ELF-1 (cell line): ENCODE measurements at regions not wholly inside any gene's neighbourhood (a gene's known extent, or its start where the extent isn't known, plus 50 kb on each side); places are given as distances from the start of the nearest gene placed in this dataset.

Experiments
- DNase-seq: peaks from one replicate; pipeline ENCODE4 v3.0.0-alpha.2; 2016; ENCODE audit warnings: low read depth, low spot score

DNA sequence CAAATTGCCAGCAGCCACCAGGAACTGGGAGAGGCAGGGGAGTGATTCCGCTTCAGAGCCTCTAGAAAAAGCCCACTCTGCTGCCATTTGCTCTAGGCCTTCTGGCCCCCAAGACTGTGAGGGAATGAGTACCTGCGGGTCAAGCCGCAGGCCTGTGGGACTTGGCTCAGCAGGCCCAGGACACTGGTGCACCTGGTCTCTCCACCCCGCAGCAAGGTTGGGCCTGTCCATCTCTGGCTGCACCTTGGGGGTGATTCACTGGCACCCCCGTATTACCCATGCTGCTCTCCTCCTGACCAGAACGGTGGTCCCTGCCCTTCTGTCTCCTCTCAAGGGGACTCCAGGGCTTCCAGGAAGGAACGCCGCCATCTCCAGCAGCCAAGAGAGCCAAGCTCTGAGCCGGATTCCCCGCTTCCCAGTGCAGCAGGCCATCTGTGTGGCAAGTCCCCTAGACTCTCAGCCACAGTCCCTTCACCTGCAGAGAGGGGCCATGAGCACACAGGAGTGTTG is 78.4 kb upstream of the OLFM1 start:
- no peak for DNase-seq

- DNase-seq = no peak
Measured at GRCh38 chr9:135009794-135010585, 77.5 kb upstream of the OLFM1 start.

DNA sequence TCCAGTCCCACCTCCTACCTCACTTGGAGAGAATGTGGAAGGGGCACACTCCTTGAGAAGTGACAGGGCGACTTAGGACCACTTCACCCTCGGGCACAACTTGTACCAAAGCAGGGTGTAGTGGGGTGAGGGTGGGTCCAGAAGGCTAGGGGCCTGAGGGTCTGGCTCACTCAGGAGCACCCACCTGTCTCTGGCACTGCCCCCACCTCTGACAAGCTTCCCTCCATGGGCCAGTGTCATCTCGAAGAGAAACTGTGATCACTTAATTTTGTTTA is 76.9 kb upstream of the OLFM1 start:
- no peak for DNase-seq

GRCh38 chr9:135010921-135011320 is 76.5 kb upstream of the OLFM1 start:
- no peak for DNase-seq

- no peak for DNase-seq
Measured at GRCh38 chr9:135012166-135012565, 75.3 kb upstream of the OLFM1 start.

- DNase-seq = no peak
Measured at GRCh38 chr9:135014311-135015010, 73.0 kb upstream of the OLFM1 start.

- no peak for DNase-seq
Measured at GRCh38 chr9:135015096-135015495, 72.4 kb upstream of the OLFM1 start.

GRCh38 chr9:135015565-135015964 is 71.9 kb upstream of the OLFM1 start:
- no peak for DNase-seq

DNA sequence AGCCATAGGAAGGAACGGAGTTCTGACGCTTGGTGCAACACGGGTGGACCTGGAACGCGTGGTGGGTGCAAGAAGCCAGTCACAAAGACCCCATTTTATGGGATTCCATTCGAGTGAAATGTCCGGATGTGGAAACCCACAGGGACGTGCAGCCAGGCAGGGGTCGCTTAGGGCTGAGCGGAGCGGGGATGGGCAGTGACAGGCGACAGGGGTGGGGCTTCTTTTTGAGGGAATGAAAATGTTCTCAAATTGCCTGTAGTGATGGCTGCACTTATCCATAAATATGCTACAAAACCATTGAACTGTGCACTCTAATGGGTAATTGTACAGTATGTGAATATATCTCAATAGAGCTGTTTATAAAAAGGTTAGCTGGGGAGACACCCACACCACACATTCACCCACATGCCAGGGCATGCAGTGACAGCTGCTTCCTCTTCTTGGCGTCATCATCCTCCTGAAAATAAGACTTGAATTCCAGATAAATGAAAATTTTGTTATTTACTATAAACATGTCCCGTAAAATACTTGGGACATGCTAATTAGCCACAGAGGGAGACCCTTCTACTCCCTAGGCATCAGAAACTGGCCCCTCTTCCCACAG is 71.3 kb upstream of the OLFM1 start:
- no peak for DNase-seq

GRCh38 chr9:135016876-135017275 is 70.6 kb upstream of the OLFM1 start:
- no peak for DNase-seq

DNA sequence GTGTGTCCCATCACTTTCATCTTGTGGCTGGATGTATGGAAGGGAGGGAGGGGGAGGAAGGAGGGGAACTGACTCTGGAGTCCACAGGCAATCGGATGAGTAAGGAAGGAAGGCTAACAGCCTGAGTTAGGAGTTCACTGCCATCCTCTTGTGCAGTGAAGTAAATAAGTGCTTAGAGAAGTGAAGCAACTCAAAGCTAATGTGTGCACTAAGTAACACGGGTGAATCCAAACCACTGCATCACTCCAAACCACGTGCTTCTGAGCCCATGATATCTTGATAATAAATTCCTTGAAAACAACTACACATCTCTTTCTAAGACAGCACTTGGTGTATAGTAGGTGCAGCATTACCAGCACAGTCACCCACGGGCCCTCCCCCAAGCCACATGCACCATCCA is 69.6 kb upstream of the OLFM1 start:
- no peak for DNase-seq

DNA sequence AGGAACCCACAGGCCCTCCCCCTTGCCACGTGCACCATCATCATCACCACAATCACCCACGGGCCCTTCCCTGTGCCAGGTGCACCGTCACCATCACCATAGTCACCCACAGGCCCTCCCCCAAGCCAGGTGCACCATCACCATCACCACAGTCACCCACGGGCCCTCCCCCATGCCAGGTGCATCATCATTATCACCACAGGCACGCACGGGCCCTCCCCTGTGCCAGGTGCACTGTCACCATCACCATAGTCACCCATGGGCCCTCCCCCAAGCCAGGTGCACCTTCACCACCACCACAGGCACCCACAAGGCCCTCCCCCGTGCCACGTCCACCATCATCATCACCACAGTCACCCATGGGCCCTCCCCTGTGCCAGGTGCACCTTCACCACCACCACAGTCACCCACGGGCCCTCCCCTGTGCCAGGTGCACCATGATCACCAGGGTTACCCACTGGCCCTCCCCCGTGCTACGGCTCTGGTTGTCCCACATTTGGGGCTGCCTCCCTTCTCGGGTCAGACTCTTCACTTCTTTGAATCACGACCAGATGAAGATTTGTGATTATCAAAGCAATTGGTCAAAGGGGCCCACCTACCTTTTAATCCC is 69.1 kb upstream of the OLFM1 start:
- DNase-seq = no peak

- DNase-seq = no peak
Measured at GRCh38 chr9:135019224-135019623, 68.2 kb upstream of the OLFM1 start.

DNA sequence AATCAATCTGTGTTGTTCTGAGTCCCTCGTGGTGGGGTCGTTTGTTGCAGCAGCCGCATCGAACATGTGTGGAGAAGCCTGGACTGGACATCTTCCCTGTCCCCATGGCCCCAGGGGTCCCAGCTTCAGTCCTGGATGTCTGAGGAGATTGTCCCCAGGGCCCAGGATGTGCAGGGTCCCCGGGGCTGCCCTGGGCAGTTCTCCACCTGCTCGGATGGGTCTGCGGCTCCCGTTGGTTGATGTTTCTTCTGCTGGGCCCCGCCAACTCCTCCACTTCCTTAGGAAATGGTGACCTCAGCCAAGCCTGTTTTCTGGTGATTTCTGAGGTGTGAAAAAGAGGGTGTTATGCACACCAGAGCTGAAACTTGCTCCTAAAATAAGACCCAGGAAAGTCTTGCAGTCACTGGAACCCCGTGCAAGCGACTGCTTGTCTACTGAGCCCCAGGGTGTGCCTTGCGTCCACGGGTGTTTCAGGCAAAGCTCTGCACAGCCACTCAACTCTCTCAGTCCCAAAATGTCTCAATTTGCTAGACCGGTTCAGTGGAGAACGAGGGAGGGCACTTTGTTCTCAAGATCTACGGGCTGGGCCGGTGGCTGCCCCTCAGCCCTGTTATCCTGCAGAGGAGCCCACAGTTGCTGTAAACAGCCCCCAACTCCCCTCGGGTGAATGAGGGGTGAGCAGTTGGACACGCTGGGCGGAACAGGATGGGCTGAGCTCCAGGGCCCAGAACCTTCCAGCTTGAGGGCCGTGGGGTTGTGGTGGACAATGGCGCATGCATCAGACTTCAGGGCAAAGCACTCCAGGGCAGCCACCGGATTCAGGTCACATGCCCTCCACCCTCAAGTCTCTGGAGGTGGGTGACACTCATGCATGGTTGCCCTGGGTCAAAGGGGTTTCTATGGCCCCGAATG is 66.7 kb upstream of the OLFM1 start:
- DNase-seq = no peak

- DNase-seq = no peak
Measured at GRCh38 chr9:135021393-135021789, 66.1 kb upstream of the OLFM1 start.

DNA sequence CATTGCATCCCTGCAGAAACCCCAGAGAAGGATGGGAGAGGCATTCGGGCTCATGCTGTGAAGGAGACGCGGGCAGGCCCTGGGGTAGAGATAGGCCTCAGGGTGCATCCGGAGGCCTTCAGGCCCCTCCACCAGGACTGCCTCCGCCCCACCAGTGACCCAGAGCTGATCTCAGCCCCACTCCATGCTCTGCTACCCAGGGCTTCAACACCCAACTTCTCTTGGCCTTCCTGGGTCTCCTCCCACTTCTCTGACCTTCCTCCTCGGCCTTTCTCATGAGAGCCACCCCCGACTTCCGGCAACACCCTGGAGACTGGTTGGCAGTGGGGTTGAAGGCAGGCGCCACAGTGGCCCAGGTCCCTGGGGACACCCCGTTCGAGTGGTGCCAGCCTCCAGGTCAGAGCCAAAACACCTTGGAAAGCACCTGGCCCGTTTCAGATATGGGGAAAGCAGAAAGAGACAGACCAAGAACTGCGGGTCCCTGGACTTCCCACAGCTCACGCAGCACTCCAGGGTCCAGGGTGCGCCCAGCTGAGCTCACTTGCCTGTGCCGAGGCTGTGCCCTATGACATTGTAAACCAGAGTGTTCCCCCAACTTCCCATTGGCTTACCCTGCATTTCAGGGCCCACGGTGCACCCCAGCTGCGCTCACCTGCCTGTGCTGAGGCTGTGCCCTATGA is 65.1 kb upstream of the OLFM1 start:
- no peak for DNase-seq

GRCh38 chr9:135023088-135023785 is 64.2 kb upstream of the OLFM1 start:
- DNase-seq = peak; percentile 91

DNA sequence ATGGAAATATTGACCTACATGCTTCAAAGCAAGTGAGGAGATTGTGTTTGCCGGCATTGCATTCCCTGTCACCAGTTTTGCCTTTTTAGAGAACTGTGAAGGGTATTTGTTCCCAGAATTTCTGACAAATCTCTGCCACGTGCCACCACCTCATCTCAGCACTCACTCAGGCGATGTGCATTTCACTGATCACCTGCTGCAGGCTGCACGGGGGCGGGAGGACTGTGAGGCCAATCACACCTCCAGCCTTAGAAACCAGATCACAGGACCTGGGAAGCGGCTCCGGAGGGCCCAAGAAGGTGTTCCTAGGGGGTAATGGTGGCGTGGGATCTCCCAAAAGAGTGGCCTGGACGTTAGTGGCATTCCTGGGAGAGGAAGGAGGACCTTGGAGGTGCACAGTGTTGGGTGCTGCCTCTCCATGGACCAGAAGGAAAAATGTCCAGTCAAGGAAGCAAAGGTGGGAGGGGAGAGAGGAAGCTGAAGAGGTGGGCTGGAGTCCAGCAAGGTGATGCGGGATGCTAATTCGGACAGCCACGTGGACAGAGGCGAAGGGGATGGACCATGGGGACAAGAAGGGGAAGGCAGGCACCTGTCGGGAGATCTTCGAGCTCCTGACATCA is 63.6 kb upstream of the OLFM1 start:
- DNase-seq = no peak

DNA sequence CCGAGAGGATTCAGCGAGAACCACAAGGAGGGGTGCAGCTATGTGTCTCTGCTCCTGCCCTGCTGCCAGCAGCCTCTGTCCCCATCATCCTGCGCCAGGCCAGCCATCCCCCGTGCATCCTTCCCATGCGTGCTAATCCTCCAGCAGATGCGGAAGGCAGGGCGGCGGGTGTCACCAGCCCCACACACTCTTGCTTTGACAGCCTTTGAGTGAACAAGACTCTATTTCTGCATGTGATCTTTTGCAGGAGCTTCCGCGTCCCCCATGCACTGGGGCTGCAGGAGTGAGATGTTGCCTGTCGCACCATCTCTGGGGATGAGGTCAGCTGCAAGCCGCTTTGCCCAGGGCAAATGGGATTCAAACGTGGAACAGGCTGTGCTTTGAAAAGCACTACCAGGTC is 58.0 kb upstream of the OLFM1 start:
- DNase-seq = no peak
